Activated CD8-positive, alpha-beta memory T cell treated with anti-CD3 and anti-CD28 coated beads, Interleukin-2, amount 50 U/mL, for 48 hours (primary cell): ENCODE measurements at regions not wholly inside any gene's neighbourhood (a gene's known extent, or its start where the extent isn't known, plus 50 kb on each side); places are given as distances from the start of the nearest gene placed in this dataset.
"Not testable (repeated sequence)": the region's sequence is repeated elsewhere in the genome, so short reads cannot be mapped to it uniquely, and the experiment has no call there.

Experiments used
- DNase-seq: peaks from one replicate; pipeline ENCODE4 v3.0.0-alpha.2; 2020

DNA sequence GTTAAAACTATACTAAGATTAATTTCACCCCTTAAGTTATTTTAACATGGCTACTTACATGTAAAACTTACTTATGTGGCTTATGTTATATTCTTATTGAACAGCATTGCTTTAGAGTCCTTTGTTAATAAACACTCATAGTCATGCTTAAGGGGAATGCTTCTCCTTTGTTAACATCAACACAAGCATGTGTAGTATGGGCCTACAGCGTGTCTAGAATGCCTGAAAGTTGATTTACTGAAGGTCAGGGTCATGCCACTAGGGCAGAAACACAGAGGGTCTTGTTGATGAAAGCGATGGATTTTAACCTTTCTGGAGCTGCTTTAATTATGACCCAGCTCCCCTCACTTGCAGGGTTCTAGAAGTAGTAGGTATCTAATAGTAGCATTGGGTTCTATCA, 159.8 kb upstream of the DLX2 start:
- no peak for DNase-seq

DNA sequence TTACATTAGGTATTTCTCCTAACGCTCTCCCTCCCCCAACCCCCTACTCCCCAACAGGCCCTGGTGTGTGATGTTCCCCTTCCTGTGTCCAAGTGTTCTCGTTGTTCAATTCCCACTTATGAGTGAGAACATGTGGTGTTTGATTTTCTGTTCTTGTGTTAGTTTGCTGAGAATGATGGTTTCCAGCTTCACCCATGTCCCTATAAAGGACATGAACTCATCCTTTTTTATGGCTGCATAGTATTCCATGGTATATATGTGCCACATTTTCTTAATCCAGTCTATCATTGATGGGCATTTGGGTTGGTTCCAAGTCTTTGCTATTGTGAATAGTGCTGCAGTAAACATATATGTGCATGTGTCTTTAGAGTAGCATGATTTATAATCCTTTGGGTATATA, 162.1 kb upstream of the DLX2 start:
- not testable (repeated sequence) for DNase-seq

DNA sequence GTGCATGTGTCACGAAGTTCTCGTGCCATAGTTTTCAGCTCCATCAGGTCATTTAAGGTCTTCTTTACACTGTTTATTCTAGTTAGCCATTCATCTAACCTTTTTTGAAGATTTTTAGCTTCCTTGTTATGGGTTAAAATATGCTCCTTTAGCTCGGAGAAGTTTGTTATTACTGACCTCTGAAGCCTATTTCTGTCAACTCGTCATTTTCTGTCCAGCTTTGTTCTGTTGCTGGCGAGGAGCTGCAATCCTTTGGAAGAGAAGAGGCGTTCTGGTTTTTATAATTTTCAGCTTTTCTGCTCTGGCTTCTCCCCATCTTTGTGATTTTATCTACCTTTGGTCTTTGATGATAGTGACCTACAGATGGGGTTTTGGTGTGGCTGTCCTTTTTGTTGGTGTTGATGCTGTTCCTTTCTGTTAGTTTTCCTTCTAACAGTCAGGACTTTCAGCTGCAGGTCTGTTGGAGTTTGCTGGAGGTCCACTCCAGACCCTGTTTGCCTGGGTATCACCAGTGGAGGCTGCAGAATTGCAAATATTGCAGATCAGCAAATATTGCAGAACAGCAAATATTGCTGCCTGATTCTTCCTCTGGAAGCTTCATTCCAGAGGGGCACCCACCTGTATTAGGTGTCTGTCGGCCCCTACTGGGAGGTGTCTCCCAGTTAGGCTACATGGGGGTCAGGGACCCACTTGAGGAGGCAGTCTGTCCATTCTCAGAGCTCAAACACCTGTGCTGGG, 157.7 kb upstream of the ITGA6 start:
- DNase-seq, result not testable (repeated sequence)

DNA sequence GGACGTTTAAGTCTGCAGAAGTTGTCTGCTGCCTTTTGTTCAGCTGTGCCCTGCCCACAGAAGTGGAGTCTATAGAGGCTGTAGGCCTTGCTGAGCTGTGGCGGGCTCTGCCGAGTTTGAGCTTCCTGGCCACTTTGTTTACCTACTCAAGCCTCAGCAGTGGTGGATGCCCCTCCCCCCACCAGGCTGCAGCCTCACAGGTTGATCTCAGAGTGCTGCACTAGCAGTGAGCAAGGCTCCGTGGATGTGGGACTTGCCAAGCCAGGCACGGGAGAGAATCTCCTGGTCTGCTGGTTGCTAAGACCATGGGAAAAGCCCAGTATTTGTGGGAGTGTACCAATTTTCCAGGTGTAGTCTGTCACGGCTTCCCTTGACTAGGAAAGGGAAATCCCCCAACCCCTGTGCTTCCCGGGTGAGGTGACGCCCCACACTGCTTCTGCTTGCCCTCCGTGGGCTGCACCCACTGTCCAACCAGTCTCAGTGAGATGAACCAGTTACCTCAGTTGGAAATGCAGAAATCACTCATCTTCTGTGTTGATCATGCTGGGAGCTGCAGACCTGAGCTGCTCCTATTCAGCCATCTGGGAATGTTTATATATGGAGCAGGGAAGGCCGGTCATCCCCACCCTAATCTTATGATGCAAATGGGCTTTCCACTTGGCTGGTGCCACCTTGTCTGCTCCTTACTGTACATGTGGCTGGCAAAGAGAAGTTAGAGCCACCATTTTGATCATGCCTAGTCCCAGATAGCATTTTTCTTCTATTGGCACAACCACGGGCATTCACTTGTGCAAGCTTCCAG, 156.9 kb upstream of the ITGA6 start:
- DNase-seq, result no peak

DNA sequence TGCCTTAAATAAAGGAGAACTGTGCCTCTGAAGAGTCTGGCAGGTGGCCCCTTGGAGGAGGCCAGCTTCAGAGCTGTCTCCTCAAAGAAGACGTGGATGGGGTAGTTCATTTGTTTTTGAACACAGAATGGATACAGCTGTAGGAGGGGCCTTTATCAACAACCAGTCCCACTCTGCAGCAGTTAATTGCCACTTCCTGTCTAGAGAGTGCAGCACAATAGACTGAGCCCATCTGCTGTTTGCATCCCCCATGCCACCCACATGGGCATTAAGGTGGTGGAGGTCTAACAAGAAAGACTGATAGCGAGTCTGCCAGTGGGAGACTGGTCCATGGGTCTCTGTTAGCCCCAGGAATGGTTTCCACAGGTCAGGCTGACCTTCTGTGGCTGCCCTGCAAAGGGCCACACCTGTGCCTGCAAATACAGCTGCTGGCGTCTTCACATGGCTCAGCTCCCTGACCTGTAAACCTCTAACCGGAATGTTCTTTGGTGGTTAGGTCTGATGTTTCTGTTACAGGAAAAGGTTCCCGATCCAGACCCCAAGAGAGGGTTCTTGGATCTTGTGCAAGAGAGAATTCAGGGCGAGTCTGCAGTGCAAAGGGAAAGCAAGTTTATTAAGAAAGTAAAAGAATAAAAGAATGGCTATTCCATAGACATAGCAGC, 153.3 kb upstream of the ITGA6 start:
- DNase-seq, result no peak

DNA sequence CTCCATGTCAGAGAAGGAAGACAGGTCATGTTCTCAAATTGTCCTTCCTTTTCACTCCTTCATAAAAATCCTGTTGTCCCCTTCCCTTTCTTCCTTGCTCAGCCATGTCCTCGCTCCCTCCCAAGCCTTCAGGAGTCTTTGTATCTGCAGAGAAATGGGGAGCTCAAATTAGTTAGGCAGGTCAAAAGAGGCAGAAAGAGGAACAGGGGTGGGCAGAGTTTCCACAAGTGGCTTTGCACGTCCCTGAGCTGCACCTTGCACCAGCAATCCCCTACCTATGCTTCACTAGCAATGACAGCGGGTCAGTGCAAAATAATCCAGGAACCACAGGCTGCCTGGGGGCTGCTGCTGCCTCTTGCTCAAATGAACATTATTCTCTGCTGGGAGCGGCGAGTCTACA, 152.1 kb upstream of the ITGA6 start:
- no peak for DNase-seq

DNA sequence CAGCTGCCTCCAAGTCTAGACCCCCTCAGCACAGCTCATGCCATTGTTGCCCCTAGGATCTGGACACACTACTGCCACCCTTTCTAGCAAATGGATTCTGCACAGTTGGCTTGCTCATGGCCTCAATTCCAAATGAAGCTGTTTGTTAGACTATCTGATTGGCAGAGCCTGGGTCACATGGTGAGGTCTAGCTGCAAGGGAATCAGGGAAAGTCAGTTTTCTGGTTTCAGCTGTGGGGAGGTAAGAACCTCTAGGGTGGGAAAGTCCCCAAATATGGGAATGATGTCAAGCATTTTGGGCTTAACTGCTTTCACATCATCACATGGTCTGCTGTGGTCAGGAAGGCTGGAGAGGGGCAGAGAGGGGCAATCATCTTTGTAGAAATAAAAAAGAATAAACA, 150.4 kb upstream of the ITGA6 start:
- no peak for DNase-seq

DNA sequence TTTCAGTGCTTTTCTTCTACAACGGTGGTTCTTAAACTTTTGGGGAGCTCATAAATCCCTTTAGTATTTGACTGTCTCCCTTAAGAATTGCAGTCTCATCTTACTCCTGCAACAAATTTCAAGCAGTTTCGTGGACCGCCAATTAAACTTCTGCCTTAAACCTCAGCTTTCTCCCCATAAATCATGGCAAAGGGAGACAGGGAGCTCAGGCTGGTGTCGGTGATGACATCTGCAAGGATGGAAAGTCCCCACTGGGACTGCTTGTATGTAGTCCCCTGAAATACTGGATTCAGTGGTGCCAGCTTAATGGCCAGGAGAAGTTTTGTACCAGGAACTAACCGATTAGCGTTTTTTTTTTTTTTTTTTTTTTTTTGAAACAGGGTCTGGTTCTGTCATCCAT, 148.7 kb upstream of the ITGA6 start:
- DNase-seq, result no peak

DNA sequence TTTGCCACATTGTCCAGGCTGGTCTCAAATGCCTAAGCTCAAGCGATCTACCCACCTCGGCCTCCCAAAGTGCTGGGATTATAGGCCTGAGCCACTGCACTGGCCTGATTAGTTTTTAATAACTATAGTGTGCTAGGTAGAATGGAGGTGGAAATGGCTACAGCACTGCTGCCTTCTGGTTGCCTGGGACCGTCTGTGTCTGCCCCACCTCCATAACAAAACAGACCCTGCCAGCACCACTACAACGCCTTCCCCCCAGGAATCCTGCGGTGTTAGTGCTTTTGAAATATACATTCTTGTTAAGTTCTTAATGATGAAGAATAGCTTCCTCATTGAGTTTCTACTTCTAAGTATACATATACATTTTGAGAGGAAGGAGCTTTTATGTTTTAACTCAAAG, 148.2 kb upstream of the ITGA6 start:
- no peak for DNase-seq

DNA sequence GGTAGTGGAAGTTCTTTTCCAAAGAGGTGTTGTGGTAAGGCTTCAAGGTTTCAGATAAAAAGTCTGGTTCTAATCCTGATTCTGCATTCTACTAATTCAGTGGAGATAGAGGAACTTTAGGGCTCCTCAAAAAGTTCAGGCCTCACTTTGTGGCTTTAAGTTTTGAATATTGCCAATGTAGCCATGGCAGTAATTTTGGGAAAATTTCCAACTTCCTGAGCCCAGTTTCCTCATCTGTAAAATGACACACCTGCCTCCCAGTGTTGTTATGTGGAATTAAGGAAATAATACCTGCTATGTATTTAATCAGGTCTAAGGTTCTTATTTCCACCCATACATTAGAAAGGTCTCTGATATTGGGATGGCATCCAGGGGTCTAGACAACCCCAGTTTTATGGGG, 147.6 kb upstream of the ITGA6 start:
- DNase-seq, result no peak

DNA sequence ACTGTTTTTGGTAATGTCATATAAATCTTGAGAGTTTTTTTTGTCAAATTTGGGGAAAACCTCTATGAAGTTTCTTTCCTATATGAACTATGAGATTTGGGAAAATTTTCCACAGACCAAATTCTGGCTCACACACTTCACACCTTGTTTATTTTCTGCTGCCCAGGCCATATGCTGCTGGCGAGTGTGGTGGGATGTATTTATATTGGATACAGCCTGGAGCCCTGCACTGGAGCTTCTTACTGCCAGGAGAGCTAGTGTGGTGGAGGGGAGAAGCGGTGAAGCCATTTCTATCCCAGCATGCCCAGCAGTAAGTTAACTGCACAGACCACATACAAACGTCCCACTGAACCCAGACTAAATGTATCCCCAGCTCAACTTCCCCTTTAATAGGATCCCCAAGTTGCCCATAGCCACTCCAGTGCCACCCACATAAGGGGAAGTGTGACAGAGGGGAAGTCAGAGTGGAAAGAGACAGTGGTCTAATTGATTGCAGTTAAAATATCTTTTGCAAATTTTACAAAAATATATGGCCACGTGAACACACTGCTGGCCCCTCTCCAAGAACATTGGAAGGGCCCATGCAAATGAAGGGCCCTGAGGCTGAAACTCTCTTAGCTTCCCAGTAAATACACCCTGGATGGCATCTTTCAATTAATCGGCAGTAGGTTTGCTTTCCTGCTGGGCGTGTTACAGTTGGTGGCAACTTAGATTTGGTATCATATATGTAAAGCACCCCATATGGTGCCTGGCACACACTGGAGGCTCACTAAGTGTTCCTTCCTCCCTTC, 146.6 kb upstream of the ITGA6 start:
- DNase-seq, result no peak

DNA sequence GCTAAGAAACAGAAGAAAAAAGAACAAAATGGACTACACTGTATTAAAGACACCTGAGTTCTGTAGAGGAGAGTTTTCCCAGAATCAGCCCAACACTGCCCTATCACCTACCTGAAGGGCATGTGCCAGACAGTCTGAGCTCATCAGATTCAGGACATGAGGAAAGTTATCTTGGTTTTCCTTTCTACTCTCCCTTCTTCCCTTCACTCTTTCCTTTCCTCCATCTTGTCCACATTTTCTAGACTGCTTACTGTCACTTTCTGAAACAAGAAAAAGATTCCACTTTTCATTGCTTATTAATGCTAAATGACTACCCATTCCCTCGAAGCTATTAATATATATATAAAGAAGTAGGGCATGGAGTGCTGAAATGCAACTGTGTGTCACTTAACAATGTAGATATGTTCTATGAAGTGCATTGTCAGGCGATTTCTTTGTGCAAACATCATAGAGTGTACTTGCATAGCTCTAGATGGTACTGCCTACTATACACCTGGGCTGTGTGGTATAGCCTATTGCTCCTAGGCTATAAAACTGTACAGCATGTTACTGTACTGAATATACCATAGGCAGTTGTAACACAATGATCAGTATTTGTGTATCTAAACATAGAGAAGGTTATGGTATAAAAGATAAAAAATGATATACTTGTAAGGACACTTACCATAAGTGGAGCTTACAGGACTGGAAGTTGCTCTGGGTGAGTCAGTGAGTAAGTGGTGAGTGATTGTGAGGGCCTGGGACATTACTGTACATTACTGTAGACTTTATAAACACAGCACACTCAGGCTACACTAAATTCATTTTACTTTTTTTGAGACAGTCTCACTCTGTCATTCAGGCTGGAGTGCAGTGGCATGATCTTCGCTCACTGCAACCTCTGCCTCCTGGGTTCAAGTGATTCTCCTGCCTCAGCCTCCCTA, 145.5 kb upstream of the ITGA6 start:
- no peak for DNase-seq

DNA sequence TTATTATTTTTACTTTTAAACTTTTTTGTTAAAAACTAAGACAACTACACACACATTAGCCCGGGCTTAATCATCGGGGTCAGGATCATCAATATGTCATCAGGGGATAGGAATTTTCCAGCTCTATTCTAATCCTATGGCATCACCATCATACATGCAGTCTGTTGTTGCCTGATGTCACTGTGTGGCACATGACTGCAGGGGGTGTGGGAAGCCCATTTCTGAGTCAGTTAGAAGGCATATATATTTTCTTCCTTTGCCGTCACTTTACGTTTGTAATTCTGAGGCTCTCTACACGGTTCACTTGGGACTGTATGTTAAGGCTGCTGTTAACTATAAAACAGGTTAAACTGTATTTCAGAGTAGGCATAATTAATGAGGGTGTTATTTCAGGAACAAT, 144.4 kb upstream of the ITGA6 start:
- no peak for DNase-seq

DNA sequence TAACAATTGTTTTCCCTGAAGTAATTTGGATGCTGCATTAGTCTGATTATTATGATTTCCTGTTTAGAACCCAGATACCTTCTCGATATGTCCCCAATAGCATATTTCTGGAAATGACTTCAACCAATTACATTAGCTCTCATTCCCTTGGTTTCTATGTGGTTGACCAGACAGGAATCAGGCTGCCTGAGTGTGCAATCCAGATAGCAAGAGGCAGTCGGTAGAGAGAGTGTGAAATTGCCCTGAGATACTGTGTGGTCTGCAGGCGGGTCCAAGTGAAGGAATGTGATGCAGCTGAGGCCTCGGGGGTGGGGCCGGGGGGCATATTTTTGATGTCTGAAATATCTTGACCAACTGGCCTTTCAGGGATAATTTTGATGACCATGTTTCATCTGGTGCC, 143.9 kb upstream of the ITGA6 start:
- no peak for DNase-seq

DNA sequence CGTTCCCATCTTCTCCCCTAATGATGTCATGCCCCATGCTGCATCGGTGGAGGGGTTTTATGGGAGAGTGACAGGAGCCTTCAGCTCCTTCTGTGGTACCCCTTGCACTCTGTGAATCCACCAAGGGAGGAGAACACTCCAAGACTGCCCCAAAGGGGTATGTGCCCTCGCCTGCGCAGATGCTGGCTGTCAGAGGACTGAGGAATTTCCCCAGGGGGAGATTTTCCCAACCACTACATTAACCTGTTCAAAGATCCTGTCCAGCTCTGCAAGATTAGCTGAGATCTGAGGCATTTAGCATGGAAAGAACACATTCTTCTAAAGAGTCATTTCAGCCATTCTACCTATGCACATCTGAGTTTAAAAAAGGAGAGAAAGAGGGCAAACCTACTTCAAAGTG, 143.2 kb upstream of the ITGA6 start:
- no peak for DNase-seq

DNA sequence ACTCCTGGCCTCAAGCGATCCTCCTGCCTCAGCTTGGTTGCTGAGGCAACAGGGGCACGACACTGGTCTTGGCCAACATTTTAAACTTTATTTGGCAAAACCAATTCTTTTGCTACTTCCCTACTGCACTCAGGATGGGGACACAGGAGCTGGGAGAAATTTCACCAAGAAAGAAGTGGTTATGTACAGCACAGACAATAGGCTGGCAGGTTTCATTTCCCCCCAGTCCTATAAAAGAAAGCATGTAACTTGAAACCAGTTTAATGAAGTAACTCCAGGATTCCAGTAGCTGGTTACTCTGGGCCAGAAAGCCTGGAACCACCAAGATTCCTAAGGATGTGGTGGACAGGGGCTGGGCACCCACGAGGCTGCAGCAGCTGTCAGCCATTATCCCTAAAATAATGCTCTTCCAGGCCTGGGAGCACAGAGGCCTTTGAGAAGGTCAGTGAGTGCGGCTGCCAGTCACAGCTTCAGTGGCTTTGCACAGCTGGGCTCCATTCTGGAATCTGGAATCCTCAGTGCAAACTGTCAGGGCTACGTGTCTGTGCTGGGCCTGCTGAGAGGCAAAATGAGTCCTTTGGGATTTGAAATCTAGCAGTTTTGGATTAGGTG, 142.3 kb upstream of the ITGA6 start:
- DNase-seq, result no peak

DNA sequence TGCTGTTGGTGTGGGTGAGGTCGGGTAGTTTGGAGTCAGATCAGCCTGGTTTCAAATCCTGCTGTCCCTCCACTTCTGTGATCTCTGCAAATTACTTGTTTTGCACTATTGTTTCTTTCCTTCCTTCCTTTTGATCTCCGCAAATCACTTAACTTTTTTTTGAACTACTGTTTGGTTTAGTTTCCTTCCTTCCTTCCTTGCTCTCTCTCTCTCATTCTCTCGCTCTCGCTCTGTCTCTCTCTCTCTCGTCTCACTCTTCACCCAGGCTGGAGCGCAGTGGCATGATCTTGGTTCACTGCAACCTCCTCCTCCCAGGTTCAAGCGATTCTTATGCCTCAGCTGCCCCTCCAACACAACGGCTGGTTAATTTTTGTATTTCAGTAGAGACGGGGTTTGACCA, 141.6 kb upstream of the ITGA6 start:
- no peak for DNase-seq

DNA sequence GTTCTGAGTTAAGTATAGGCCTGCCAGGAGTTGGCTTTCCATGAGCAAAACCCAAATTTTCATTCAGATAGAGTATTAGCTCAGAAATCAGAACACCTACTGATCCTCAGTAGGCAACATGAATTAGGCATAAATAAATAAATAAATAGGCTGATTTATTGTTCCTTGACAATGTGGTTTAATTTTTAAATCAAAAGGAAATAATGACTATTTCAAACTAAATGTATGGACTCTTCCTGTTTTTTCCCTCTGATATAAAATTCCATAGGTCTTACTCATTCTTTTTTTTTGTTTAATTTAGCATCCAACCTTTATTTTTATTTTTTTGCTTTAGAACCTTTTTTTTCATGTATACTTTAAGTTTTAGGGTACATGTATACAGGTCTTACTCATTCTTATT, 140.2 kb upstream of the ITGA6 start:
- DNase-seq, result no peak

DNA sequence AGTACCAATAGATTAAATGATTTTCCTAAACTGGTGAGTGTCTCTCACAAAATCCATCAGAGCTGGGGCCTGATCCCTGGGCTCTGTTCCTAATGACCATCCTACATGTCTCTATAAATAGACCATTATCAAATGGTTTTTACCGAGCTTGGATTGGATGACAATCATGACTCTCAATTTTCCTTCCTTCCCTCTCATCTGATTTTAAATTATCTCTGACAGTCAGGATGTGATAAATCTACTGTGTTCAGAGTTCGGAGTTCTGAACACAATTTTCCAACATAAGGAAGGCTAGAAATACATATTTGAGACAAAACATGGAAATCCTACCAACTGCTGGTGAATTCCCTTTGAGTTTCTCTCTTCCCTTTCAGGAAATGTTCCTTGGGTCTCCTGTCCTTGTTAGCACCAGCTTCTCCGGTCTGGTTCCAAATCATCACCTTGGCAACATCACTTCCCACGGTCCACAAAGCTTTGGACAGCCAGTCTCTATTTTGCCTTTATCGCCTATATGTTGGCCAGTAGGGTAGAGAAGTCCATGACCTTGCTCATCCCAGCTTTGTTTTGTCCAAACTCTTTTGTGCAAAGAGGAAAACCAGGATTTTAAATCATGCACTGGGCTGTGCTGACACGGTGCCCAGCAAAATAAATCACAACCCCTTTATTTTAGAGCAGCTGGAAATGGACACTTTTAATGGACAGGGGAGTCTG, 139.6 kb upstream of the ITGA6 start:
- no peak for DNase-seq

DNA sequence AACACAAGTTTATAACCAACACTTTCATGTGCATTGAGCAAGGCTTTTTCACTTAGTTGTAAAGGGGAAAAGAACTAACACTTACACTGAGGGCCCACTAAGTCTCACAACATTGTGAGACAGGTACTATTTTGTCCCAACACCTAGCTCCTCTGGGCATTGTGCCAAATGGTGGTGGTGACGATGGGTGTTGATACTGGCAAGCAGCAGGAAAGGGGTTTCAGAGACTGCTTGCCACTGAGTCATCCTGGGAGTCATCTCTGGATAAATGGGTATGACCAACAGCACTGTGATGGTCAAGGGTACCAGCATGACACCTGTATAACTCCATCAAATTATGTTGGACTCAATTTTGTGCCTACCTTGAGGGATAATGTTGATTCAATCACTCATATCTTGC, 138.8 kb upstream of the ITGA6 start:
- peak; percentile 58 for DNase-seq

DNA sequence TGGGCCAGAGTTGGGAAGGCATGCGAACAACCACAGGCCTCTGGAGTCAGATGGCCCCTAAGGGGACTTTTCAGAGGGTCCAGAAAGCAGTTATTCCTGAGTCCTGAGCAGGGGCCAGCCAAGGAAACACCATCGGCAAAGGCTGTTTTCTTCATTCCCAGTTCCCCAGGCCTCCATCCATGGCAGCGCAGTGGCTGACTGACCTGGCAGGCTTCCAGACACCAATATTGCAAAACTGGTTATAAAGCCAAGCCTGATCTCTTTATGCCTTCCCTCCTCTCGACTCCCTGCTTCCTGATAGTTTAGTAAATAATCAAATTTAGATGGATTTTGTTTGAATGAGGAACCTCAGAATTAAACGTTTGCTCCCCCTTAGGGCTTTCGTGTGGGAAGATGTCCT, 133.4 kb upstream of the ITGA6 start:
- no peak for DNase-seq
